Fibroblast of lung (primary cell): ENCODE measurements at regions not wholly inside any gene's neighbourhood (a gene's known extent, or its start where the extent isn't known, plus 50 kb on each side); places are given as distances from the start of the nearest gene placed in this dataset.

ENCODE experiments used
- CTCF ChIP-seq, 2 donors: IDR thresholded peaks in 1 of 2; conservative IDR thresholded peaks in 1 of 2; 1 replicate in 1 of 2; 2 replicates in 1 of 2; pipeline ENCODE4 v1.5.1; 2011 to 2012; ENCODE audit warnings: low read length in 2 of 2, control low read depth in 1 of 2, inconsistent platforms in 1 of 2, low read depth in 1 of 2, mild to moderate bottlenecking in 1 of 2
- EZH2 ChIP-seq: IDR thresholded peaks from 2 replicates; pipeline ENCODE4 v1.5.1; 2012; ENCODE audit warnings: low read length, control low read depth, mild to moderate bottlenecking; ENCODE audit errors: missing control alignments

- TF ChIP-seq EZH2 (no peak), CTCF (conservative IDR thresholded peaks at IDR 0.05 in 1 of 2, IDR thresholded peaks at IDR 0.05 in 1 of 2; ENCODE audit: low read depth in 1 of 2, low read length in 2 of 2) (no peak)
Measured at GRCh38 chr3:151631946-151632345, 101.8 kb upstream of the AADACL2 start.
